Ishikawa (cell line): ENCODE measurements at regions not wholly inside any gene's neighbourhood (a gene's known extent, or its start where the extent isn't known, plus 50 kb on each side); places are given as distances from the start of the nearest gene placed in this dataset.

Experiments used
- CREB1 ChIP-seq: IDR thresholded peaks from 2 replicates; pipeline ENCODE4 v1.6.1; 2012; ENCODE audit warnings: low read depth
- NFIC ChIP-seq: IDR thresholded peaks from 2 replicates; pipeline ENCODE4 v1.6.1; 2012
- REST ChIP-seq: IDR thresholded peaks from 2 replicates; pipeline ENCODE4 v1.6.1; 2012; ENCODE audit warnings: low read depth, mild to moderate bottlenecking
- TAF1 ChIP-seq: IDR thresholded peaks from 2 replicates; pipeline ENCODE4 v1.6.1; 2012; ENCODE audit warnings: low read depth, mild to moderate bottlenecking

- TF ChIP-seq TAF1 (no peak), CREB1 (no peak), NFIC (no peak), REST (no peak)
Observed at GRCh38 chr6:166040292-166040691, 127.4 kb downstream of the TBXT start.
